Stomach (tissue), 4 donors: ENCODE measurements at regions not wholly inside any gene's neighbourhood (a gene's known extent, or its start where the extent isn't known, plus 50 kb on each side); places are given as distances from the start of the nearest gene placed in this dataset.

Experiments used
- CTCF ChIP-seq, 7 experiments: fragments of 450-650 bp in 4 of 7; fragments of 200-600 bp in 3 of 7; sonication (generic) in 3 of 7; IDR thresholded peaks; one replicate each; pipeline ENCODE4 v1.5.1; 2016 to 2019; ENCODE audit warnings: antibody characterized with exemption in 7 of 7, control low read depth in 2 of 7, mild to moderate bottlenecking in 1 of 7
- EP300 ChIP-seq: sonication (generic); formaldehyde crosslinking; IDR thresholded peaks from one replicate; pipeline ENCODE4 v1.6.1; 2017; ENCODE audit warnings: antibody characterized with exemption
- POLR2A ChIP-seq, 4 donors: fragments of 450-650 bp; IDR thresholded peaks; one replicate each; pipeline ENCODE4 v1.6.1; 2016; ENCODE audit warnings: antibody characterized with exemption in 4 of 4, control low read depth in 2 of 4, mild to moderate bottlenecking in 1 of 4, moderate library complexity in 1 of 4
- POLR2AphosphoS5 ChIP-seq, 3 donors: sonication (generic); formaldehyde crosslinking; IDR thresholded peaks; one replicate each; pipeline ENCODE4 v1.6.1; 2016; ENCODE audit warnings: antibody characterized with exemption in 3 of 3

- TF ChIP-seq EP300 (no peak), CTCF (IDR thresholded peaks at IDR 0.05) (no peak), POLR2A (IDR thresholded peaks at IDR 0.05) (no peak), POLR2AphosphoS5 (IDR thresholded peaks at IDR 0.05) (no peak)
Measured at GRCh38 chr7:34225193-34225592, 319.9 kb downstream of the BMPER start.
